HUES6 (cell line): ENCODE measurements at regions not wholly inside any gene's neighbourhood (a gene's known extent, or its start where the extent isn't known, plus 50 kb on each side); places are given as distances from the start of the nearest gene placed in this dataset.
"Not testable (repeated sequence)": the region's sequence is repeated elsewhere in the genome, so short reads cannot be mapped to it uniquely, and the experiment has no call there.

ENCODE experiments used
- H3K27ac ChIP-seq: 2 replicates; pipeline ENCODE4 v1.7.0; 2013; ENCODE audit warnings: low read depth, mild to moderate bottlenecking, low read length, inconsistent platforms
- H3K27me3 ChIP-seq: 2 replicates; pipeline ENCODE4 v1.6.1; 2013; ENCODE audit warnings: low read length; ENCODE audit not compliant: control insufficient read depth, insufficient read depth
- H3K36me3 ChIP-seq: 2 replicates; pipeline ENCODE4 v1.6.1; 2013; ENCODE audit warnings: low read length; ENCODE audit not compliant: control insufficient read depth, insufficient read depth
- H3K4me1 ChIP-seq: 2 replicates; pipeline ENCODE4 v1.6.1; 2013; ENCODE audit warnings: low read length; ENCODE audit not compliant: control insufficient read depth, insufficient read depth
- H3K4me3 ChIP-seq: 2 replicates; pipeline ENCODE4 v1.5.1; 2013; ENCODE audit warnings: low read depth, low read length
- H3K9ac ChIP-seq: one replicate; pipeline ENCODE4 v1.6.1; 2013; ENCODE audit warnings: mild to moderate bottlenecking, low read length
- H3K9me3 ChIP-seq: 2 replicates; pipeline ENCODE4 v1.6.1; 2013; ENCODE audit warnings: low read depth, low read length; ENCODE audit not compliant: control insufficient read depth, insufficient read depth

GRCh38 chr1:14160781-14161180, 437.7 kb upstream of the KAZN start:
- no peaks in the 10 kb centered on the region for H3K36me3 ChIP-seq
- H3K27ac ChIP-seq, result no peak overlapping the region
- H3K27me3 ChIP-seq, result no peaks in the 10 kb centered on the region; the same call in 1 of the 2 replicates
- no peak overlapping the region for H3K9ac ChIP-seq
- H3K4me1 ChIP-seq, result peaks cover 4% of the 10 kb centered on the region; the same call in 1 of the 2 replicates
- H3K9me3 ChIP-seq, result peaks cover 14% of the 10 kb centered on the region
- H3K4me3 ChIP-seq, result no peak overlapping the region

- H3K27me3 ChIP-seq, result peaks cover 5% of the 10 kb centered on the region; the same call in 1 of the 2 replicates
- no peak overlapping the region for H3K4me3 ChIP-seq
- no peaks in the 10 kb centered on the region for H3K36me3 ChIP-seq
- no peak overlapping the region for H3K9ac ChIP-seq
- no peak overlapping the region for H3K27ac ChIP-seq
- peaks cover 4% of the 10 kb centered on the region; the same call in 1 of the 2 replicates for H3K4me1 ChIP-seq
- H3K9me3 ChIP-seq, result peaks cover 11% of the 10 kb centered on the region
Measured at GRCh38 chr1:14163246-14163645, 435.2 kb upstream of the KAZN start.

- H3K36me3 ChIP-seq, result no peaks in the 10 kb centered on the region
- peaks cover 7% of the 10 kb centered on the region; the same call in 1 of the 2 replicates for H3K27me3 ChIP-seq
- peaks cover 11% of the 10 kb centered on the region for H3K9me3 ChIP-seq
- no peak overlapping the region for H3K27ac ChIP-seq
- no peak overlapping the region for H3K4me3 ChIP-seq
- no peak overlapping the region for H3K9ac ChIP-seq
- peaks cover 4% of the 10 kb centered on the region; the same call in 1 of the 2 replicates for H3K4me1 ChIP-seq
Measured at GRCh38 chr1:14165371-14165801, 433.1 kb upstream of the KAZN start.

- no peak overlapping the region for H3K9ac ChIP-seq
- H3K27ac ChIP-seq, result no peak overlapping the region
- peaks cover 4% of the 10 kb centered on the region; the same call in 1 of the 2 replicates for H3K4me1 ChIP-seq
- peaks cover 7% of the 10 kb centered on the region; the same call in 1 of the 2 replicates for H3K27me3 ChIP-seq
- H3K36me3 ChIP-seq, result no peaks in the 10 kb centered on the region
- peaks cover 16% of the 10 kb centered on the region for H3K9me3 ChIP-seq
- H3K4me3 ChIP-seq, result no peak overlapping the region
Measured at GRCh38 chr1:14167884-14168283, 430.6 kb upstream of the KAZN start.

- Histone ChIP-seq H3K9me3 (peaks cover 13% of the 10 kb centered on the region), H3K4me1 (peaks cover 4% of the 10 kb centered on the region; the same call in 1 of the 2 replicates), H3K36me3 (no peaks in the 10 kb centered on the region), H3K27me3 (peaks cover 7% of the 10 kb centered on the region; the same call in 1 of the 2 replicates), H3K4me3 (no peak overlapping the region), H3K27ac (no peak overlapping the region), H3K9ac (no peak overlapping the region)
Measured at GRCh38 chr1:14168326-14169063, 430.0 kb upstream of the KAZN start.

GRCh38 chr1:14173598-14173997, 424.9 kb upstream of the KAZN start:
- no peaks in the 10 kb centered on the region for H3K27me3 ChIP-seq
- H3K4me3 ChIP-seq, result no peak overlapping the region
- 0 out of 2 replicates have a peak, but pooled peaks cover 5% of the 10 kb centered on the region for H3K9me3 ChIP-seq
- H3K9ac ChIP-seq, result no peak overlapping the region
- H3K4me1 ChIP-seq, result peaks cover 3% of the 10 kb centered on the region; the same call in 1 of the 2 replicates
- no peaks in the 10 kb centered on the region for H3K36me3 ChIP-seq
- H3K27ac ChIP-seq, result no peak overlapping the region

- not testable (repeated sequence) for H3K27ac ChIP-seq, H3K9me3 ChIP-seq, H3K36me3 ChIP-seq, H3K27me3 ChIP-seq, H3K4me3 ChIP-seq, H3K9ac ChIP-seq
- H3K4me1 ChIP-seq, result peaks cover 22% of the 10 kb centered on the region; the same call in 1 of the 2 replicates
Measured at GRCh38 chr1:14177866-14178265, 420.6 kb upstream of the KAZN start.

GRCh38 chr1:14180738-14181137, 417.7 kb upstream of the KAZN start:
- H3K36me3 ChIP-seq, result no peaks in the 10 kb centered on the region
- H3K4me3 ChIP-seq, result no peak overlapping the region

GRCh38 chr1:14181191-14181795, 417.2 kb upstream of the KAZN start:
- H3K27me3 ChIP-seq, result no peaks in the 10 kb centered on the region
- no peak overlapping the region for H3K4me3 ChIP-seq
- no peaks in the 10 kb centered on the region for H3K36me3 ChIP-seq
- no peak overlapping the region for H3K9ac ChIP-seq
- H3K27ac ChIP-seq, result no peak overlapping the region
- H3K9me3 ChIP-seq, result no peaks in the 10 kb centered on the region
- peaks cover 32% of the 10 kb centered on the region; the same call in 1 of the 2 replicates for H3K4me1 ChIP-seq

More at GRCh38 chr1:14180738-14181137, 417.7 kb upstream of the KAZN start:
- Histone ChIP-seq H3K4me1 (peaks cover 32% of the 10 kb centered on the region; the same call in 1 of the 2 replicates), H3K27ac (no peak overlapping the region), H3K9ac (no peak overlapping the region), H3K9me3 (no peaks in the 10 kb centered on the region), H3K27me3 (no peaks in the 10 kb centered on the region)

GRCh38 chr1:14182856-14183255, 415.6 kb upstream of the KAZN start:
- Histone ChIP-seq H3K9me3 (no peaks in the 10 kb centered on the region), H3K4me1 (peaks cover 32% of the 10 kb centered on the region; the same call in 1 of the 2 replicates), H3K9ac (no peak overlapping the region), H3K4me3 (no peak overlapping the region), H3K36me3 (no peaks in the 10 kb centered on the region), H3K27me3 (peaks cover 5% of the 10 kb centered on the region; the same call in 1 of the 2 replicates), H3K27ac (no peak overlapping the region)

GRCh38 chr1:14183329-14183728, 415.2 kb upstream of the KAZN start:
- H3K36me3 ChIP-seq, result no peaks in the 10 kb centered on the region
- no peak overlapping the region for H3K27ac ChIP-seq
- no peak overlapping the region for H3K9ac ChIP-seq
- peaks cover 29% of the 10 kb centered on the region; the same call in 1 of the 2 replicates for H3K4me1 ChIP-seq
- H3K27me3 ChIP-seq, result peaks cover 5% of the 10 kb centered on the region; the same call in 1 of the 2 replicates
- H3K9me3 ChIP-seq, result no peaks in the 10 kb centered on the region
- no peak overlapping the region for H3K4me3 ChIP-seq
